Stomach (tissue), 4 donors: ENCODE measurements at regions not wholly inside any gene's neighbourhood (a gene's known extent, or its start where the extent isn't known, plus 50 kb on each side); places are given as distances from the start of the nearest gene placed in this dataset.

Source experiments
- EP300 ChIP-seq: sonication (generic); formaldehyde crosslinking; IDR thresholded peaks from one replicate; pipeline ENCODE4 v1.6.1; 2017; ENCODE audit warnings: antibody characterized with exemption
- TF ChIP-seq, protein P1 (sequence below), 7 experiments: fragments of 450-650 bp in 4 of 7; fragments of 200-600 bp in 3 of 7; sonication (generic) in 3 of 7; IDR thresholded peaks; one replicate each; pipeline ENCODE4 v1.5.1; 2016 to 2019; ENCODE audit warnings: antibody characterized with exemption in 7 of 7, control low read depth in 2 of 7, mild to moderate bottlenecking in 1 of 7

DNA sequence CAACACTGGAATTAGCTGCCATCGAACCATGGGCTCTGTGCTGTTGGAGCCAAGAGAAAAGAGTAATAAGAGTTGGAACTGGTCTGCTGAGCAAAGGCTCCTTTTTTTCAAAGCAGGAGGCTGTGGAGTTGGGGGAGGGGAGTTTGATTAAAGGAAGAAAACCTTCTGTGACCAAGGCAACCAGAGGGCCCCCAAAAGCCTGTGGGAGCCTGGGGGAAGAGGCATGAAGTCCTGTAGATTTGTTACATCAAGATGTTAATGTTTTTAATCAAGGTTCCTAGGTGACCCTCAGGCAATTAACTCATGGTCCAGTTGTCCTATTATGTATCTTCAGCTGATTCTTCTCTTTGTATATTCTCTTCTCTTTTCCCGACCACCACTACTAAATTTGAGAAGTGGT, 403.9 kb downstream of the NDFIP2 start:
- TF ChIP-seq, protein P1, sequence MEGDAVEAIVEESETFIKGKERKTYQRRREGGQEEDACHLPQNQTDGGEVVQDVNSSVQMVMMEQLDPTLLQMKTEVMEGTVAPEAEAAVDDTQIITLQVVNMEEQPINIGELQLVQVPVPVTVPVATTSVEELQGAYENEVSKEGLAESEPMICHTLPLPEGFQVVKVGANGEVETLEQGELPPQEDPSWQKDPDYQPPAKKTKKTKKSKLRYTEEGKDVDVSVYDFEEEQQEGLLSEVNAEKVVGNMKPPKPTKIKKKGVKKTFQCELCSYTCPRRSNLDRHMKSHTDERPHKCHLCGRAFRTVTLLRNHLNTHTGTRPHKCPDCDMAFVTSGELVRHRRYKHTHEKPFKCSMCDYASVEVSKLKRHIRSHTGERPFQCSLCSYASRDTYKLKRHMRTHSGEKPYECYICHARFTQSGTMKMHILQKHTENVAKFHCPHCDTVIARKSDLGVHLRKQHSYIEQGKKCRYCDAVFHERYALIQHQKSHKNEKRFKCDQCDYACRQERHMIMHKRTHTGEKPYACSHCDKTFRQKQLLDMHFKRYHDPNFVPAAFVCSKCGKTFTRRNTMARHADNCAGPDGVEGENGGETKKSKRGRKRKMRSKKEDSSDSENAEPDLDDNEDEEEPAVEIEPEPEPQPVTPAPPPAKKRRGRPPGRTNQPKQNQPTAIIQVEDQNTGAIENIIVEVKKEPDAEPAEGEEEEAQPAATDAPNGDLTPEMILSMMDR (IDR thresholded peaks at IDR 0.05) = no peak
- TF ChIP-seq EP300 = no peak
